Neural cell (in vitro differentiated cells): ENCODE measurements at regions not wholly inside any gene's neighbourhood (a gene's known extent, or its start where the extent isn't known, plus 50 kb on each side); places are given as distances from the start of the nearest gene placed in this dataset.

ENCODE experiments used
- H2AFZ ChIP-seq: fragments of 200-600, 300-800 bp; sonication (generic), shearing (Covaris generic); 2 replicates; pipeline ENCODE4 v1.6.0; 2014; ENCODE audit warnings: low read depth, mild to moderate bottlenecking, antibody characterized with exemption, low read length, moderate library complexity
- H3F3A ChIP-seq: fragments of 200-600 bp; shearing (Covaris generic); 2 replicates; pipeline ENCODE4 v1.6.1; 2016; ENCODE audit warnings: mild to moderate bottlenecking, moderate library complexity, mixed read lengths, antibody characterized with exemption, low read length; ENCODE audit not compliant: insufficient read depth, poor library complexity, severe bottlenecking
- H3K27ac ChIP-seq: fragments of 200-600, 300-800 bp; sonication (generic), shearing (Covaris generic); 2 replicates; pipeline ENCODE4 v1.5.1; 2014; ENCODE audit warnings: mild to moderate bottlenecking, low read length, moderate library complexity
- H3K27me3 ChIP-seq: fragments of 300-800, 200-600 bp; sonication (generic), shearing (Covaris generic); 2 replicates; pipeline ENCODE4 v1.6.0; 2014; ENCODE audit warnings: mild to moderate bottlenecking, low read depth, low read length, moderate library complexity; ENCODE audit not compliant: insufficient read depth
- H3K36me3 ChIP-seq: fragments of 300-800, 200-600 bp; sonication (generic), shearing (Covaris generic); 2 replicates; pipeline ENCODE4 v1.5.1; 2014; ENCODE audit warnings: mild to moderate bottlenecking, antibody characterized with exemption, low read length, moderate library complexity; ENCODE audit not compliant: insufficient read depth
- H3K4me2 ChIP-seq: fragments of 300-800, 200-600 bp; sonication (generic), shearing (Covaris generic); 2 replicates; pipeline ENCODE4 v1.6.0; 2014; ENCODE audit warnings: mild to moderate bottlenecking, low read length
- H3K4me3 ChIP-seq: fragments of 300-800, 200-600 bp; sonication (generic), shearing (Covaris generic); 2 replicates; pipeline ENCODE4 v1.5.1; 2014; ENCODE audit warnings: mild to moderate bottlenecking, low read length, moderate library complexity
- H3K79me2 ChIP-seq: fragments of 200-600 bp; shearing (Covaris generic); replicated peaks from 2 replicates; pipeline ENCODE4 v1.6.0; 2014; ENCODE audit warnings: mild to moderate bottlenecking, low read length, moderate library complexity; ENCODE audit not compliant: insufficient read depth
- H3K9ac ChIP-seq: fragments of 300-800, 200-600 bp; sonication (generic), shearing (Covaris generic); 2 replicates; pipeline ENCODE4 v1.6.1; 2016; ENCODE audit warnings: mild to moderate bottlenecking, low read length, mixed read lengths
- H3K9me2 ChIP-seq: fragments of 200-600 bp; shearing (Covaris generic); 2 replicates; pipeline ENCODE4 v1.6.1; 2016; ENCODE audit warnings: mild to moderate bottlenecking, low read length, mixed read lengths; ENCODE audit not compliant: insufficient read depth
- H3K9me3 ChIP-seq: fragments of 200-600, 300-800 bp; sonication (generic), shearing (Covaris generic); 2 replicates; pipeline ENCODE4 v1.6.1; 2016; ENCODE audit warnings: mild to moderate bottlenecking, mixed run types, low read length, moderate library complexity, mixed read lengths
- H4K20me1 ChIP-seq: fragments of 200-600 bp; shearing (Covaris generic); 2 replicates; pipeline ENCODE4 v1.6.1; 2016; ENCODE audit warnings: mild to moderate bottlenecking, mixed run types; ENCODE audit not compliant: insufficient read depth
- CTCF ChIP-seq: fragments of 450-650 bp; IDR thresholded peaks from 2 replicates; pipeline ENCODE4 v1.5.1; 2014; ENCODE audit warnings: antibody characterized with exemption, mild to moderate bottlenecking, moderate library complexity; ENCODE audit not compliant: poor library complexity, severe bottlenecking
- EP300 ChIP-seq: fragments of 450-650 bp; conservative IDR thresholded peaks from 2 replicates; pipeline ENCODE4 v1.6.1; 2014; ENCODE audit warnings: antibody characterized with exemption, mild to moderate bottlenecking, moderate library complexity; ENCODE audit not compliant: poor library complexity, severe bottlenecking
- EZH2 ChIP-seq: fragments of 200-600, 300-800 bp; shearing (Covaris generic), sonication (generic); IDR thresholded peaks from 2 replicates; pipeline ENCODE4 v1.6.1; 2014; ENCODE audit warnings: antibody characterized with exemption, low read length, borderline replicate concordance, mild to moderate bottlenecking; ENCODE audit not compliant: insufficient read depth, poor library complexity, severe bottlenecking
- MXI1 ChIP-seq: fragments of 450-650 bp; conservative IDR thresholded peaks from 2 replicates; pipeline ENCODE4 v1.6.1; 2014; ENCODE audit warnings: antibody characterized with exemption, mild to moderate bottlenecking; ENCODE audit not compliant: poor library complexity, severe bottlenecking
- POLR2AphosphoS5 ChIP-seq: IDR thresholded peaks from 2 replicates; pipeline ENCODE4 v1.6.1; 2012
- RAD21 ChIP-seq: fragments of 450-650 bp; conservative IDR thresholded peaks from 2 replicates; pipeline ENCODE4 v1.6.1; 2014; ENCODE audit warnings: antibody characterized with exemption, mild to moderate bottlenecking, moderate library complexity
- REST ChIP-seq: IDR thresholded peaks from 2 replicates; pipeline ENCODE4 v1.6.1; 2012; ENCODE audit warnings: borderline replicate concordance
- SMC3 ChIP-seq: fragments of 450-650 bp; conservative IDR thresholded peaks from 2 replicates; pipeline ENCODE4 v1.6.1; 2014; ENCODE audit warnings: antibody characterized with exemption, mild to moderate bottlenecking, moderate library complexity; ENCODE audit not compliant: poor library complexity
- TAF1 ChIP-seq: IDR thresholded peaks from 2 replicates; pipeline ENCODE4 v1.6.1; 2012; ENCODE audit warnings: low read depth

- no peaks in the 10 kb centered on the region for H3K36me3 ChIP-seq
- H2AFZ ChIP-seq: no peak overlapping the region
- H3K4me3 ChIP-seq: no peak overlapping the region
- no peaks in the 10 kb centered on the region for H3K9me2 ChIP-seq
- no peak overlapping the region for H3K9ac ChIP-seq
- H3K79me2 ChIP-seq: no peaks in the 10 kb centered on the region
- no peak overlapping the region for H3K27ac ChIP-seq
- no peak for TF ChIP-seq MXI1
- H4K20me1 ChIP-seq: no peaks in the 10 kb centered on the region
- no peak overlapping the region for H3K4me2 ChIP-seq
- H3K9me3 ChIP-seq: no peaks in the 10 kb centered on the region
- H3F3A ChIP-seq: no peaks in the 10 kb centered on the region
- H3K27me3 ChIP-seq: no peaks in the 10 kb centered on the region
Observed at GRCh38 chr2:129805899-129806298, 173.6 kb upstream of the RAB6C start.

DNA sequence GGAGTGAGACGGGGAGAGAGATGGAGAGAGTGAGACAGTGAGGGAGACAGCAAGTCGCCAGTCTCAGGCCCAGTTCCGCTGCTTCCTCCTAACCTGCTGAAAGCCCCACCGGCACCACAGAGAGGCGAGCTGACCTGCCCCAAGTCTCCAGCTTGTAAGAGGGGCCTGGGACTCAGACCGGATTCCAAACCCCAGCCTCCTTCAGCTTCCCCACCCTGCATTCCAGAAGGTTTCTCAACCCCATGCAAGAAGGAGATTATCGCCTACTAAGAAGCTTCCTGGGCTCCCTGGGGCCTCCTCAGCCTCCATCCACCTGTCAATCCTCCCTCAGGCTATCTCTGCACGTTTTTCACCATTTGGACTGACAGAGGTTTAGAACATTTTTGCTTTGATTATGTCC lies 173.1 kb upstream of the RAB6C start:
- H3K9me2 ChIP-seq: no peaks in the 10 kb centered on the region
- no peaks in the 10 kb centered on the region for H3K79me2 ChIP-seq
- TF ChIP-seq RAD21 (no peak), REST (no peak), TAF1 (no peak), EZH2 (no peak), POLR2AphosphoS5 (no peak), EP300 (no peak), SMC3 (no peak), CTCF (no peak)
- no peak overlapping the region for H3K27ac ChIP-seq
- no peak overlapping the region for H3K4me2 ChIP-seq
- H3K36me3 ChIP-seq: no peaks in the 10 kb centered on the region
- no peak overlapping the region for H3K4me3 ChIP-seq
- no peaks in the 10 kb centered on the region for H3K27me3 ChIP-seq
- H3K9ac ChIP-seq: no peak overlapping the region
- no peak overlapping the region for H2AFZ ChIP-seq
- no peaks in the 10 kb centered on the region for H3F3A ChIP-seq
- H4K20me1 ChIP-seq: no peaks in the 10 kb centered on the region
- no peaks in the 10 kb centered on the region for H3K9me3 ChIP-seq

- H3K9me3 ChIP-seq: no peaks in the 10 kb centered on the region
- H3K4me3 ChIP-seq: no peak overlapping the region
Observed at GRCh38 chr2:129806990-129807389, 172.5 kb upstream of the RAB6C start.

More at GRCh38 chr2:129806990-129807389, 172.5 kb upstream of the RAB6C start:
- H2AFZ ChIP-seq: no peak overlapping the region
- TF ChIP-seq CTCF: no peak
- no peak for TF ChIP-seq RAD21
- TF ChIP-seq SMC3: no peak
- TF ChIP-seq POLR2AphosphoS5: no peak
- TF ChIP-seq EZH2: no peak
- no peak for TF ChIP-seq TAF1
- no peak for TF ChIP-seq MXI1
- no peak for TF ChIP-seq EP300
- TF ChIP-seq REST: no peak
- H3K27me3 ChIP-seq: no peaks in the 10 kb centered on the region
- no peak overlapping the region for H3K9ac ChIP-seq
- H3K79me2 ChIP-seq: no peaks in the 10 kb centered on the region
- no peak overlapping the region for H3K4me2 ChIP-seq
- H3K36me3 ChIP-seq: no peaks in the 10 kb centered on the region
- H4K20me1 ChIP-seq: no peaks in the 10 kb centered on the region
- H3F3A ChIP-seq: no peaks in the 10 kb centered on the region
- no peaks in the 10 kb centered on the region for H3K9me2 ChIP-seq
- H3K27ac ChIP-seq: no peak overlapping the region
